ENCODE measurements at regions not wholly inside any gene's neighbourhood (a gene's known extent, or its start where the extent isn't known, plus 50 kb on each side); places are given as distances from the start of the nearest gene placed in this dataset.
A peak's percentile ranks its signal among the peaks of the same experiment; 100 is the strongest.

DNA sequence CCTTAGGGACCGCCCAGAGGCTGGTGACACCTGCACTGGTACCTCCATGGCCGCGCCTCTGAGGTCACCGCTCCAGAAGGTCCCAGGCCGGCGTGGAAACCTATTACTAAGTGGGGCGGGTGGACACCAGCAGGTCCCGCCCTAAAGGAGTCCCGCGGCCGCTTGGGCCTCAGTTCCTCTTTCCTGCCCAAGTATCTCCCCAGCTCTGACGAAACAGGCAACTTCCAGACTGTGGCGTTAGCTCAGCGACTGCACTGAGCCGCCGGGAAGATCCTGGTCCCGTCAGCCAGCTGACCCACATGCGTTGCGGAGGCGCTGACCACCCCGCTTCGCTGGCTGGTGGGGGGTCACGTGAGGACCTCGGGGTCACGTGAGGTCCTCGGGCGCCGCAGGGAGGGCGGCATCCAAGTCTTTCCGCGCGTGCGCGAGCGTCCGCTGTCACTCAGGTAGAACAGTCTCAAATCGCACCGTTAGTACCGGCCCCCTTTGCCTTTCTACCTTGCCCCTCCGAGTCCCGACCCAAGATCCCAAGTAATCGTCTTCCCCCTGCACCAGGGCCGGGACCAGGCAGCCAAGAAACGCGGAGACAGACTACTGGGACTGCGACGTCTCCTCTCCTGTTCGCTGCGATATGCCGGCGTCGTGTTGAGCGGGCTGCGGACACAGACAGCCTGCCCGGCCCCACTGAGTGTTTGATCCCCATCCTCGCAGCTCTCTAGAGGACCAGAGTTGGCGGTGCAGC, 53.7 kb upstream of the KDM4C start:
- intact Hi-C loops (cut with micrococcal nuclease) = loop anchor here (1.0 kb wide), 2 partner anchors 23 to 53 kb away; partner anchors contain the start of gene KDM4C
- DNase-seq = peak; percentile 96
- Mint-ChIP-seq H3K27me3 (peaks cover 2% of the 10 kb centered on the region), H3K4me1 (peaks cover 16% of the 10 kb centered on the region), H3K27ac (peak overlapping the region; percentile 87), H3K9me3 (peaks cover 4% of the 10 kb centered on the region), H3K4me3 (peak overlapping the region; percentile 87), H3K36me3 (ENCODE audit: low read depth) (no peaks in the 10 kb centered on the region)

DNA sequence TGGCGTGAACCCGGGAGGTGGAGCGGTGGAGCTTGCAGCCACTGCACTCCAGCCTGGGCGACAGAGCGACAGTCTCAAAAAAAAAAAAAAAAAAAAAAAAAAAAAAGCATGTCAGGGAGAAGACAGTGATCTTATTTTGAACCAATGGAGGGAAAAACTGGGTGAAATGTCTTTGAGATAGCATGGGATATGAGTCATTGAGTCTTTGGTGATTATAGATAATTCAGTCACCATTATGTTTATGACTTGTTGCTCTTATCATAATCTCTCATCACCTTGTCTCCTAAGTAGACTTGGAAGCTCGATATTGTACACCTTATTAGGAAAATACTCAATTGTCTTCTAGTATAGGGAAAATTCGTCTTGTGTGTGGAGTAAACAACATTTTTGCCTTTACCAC, 55.1 kb upstream of the KDM4C start:
- no peaks in the 10 kb centered on the region for H3K36me3 Mint-ChIP-seq (ENCODE audit: low read depth)
- intact Hi-C loops (cut with micrococcal nuclease) = no loop called here
- DNase-seq = no peak

DNA sequence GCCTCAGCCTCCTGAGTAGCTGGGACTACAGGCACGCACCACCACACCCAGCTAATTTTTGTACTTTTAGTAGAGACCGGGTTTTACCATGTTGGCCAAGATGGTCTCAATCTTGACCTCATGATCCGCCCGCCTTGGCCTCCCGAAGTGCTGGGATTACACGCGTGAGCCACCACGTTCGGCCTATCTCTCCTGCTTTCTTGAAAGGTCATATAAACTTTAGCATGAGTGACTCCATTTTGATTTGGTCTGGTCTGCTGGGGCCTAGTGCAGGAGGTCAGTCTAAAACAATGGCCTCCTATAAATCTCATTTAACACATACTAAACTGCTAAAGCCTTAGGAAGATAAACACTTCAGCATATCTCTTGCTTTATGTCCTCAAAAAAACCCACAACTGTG, 50.6 kb upstream of the GLDC start:
- Mint-ChIP-seq H3K36me3 (ENCODE audit: low read depth) (no peaks in the 10 kb centered on the region), H3K27ac (no peak overlapping the region), H3K4me1 (no peaks in the 10 kb centered on the region), H3K4me3 (no peak overlapping the region), H3K9me3 (no peaks in the 10 kb centered on the region), H3K27me3 (peaks cover 2% of the 10 kb centered on the region)
- no peak for DNase-seq
- intact Hi-C loops (cut with micrococcal nuclease) = no loop called here

More for the DNA sequence above, 55.1 kb upstream of the KDM4C start:
- Mint-ChIP-seq H3K4me1 (peaks cover 16% of the 10 kb centered on the region), H3K4me3 (peak overlapping the region; percentile 87), H3K27me3 (peaks cover 2% of the 10 kb centered on the region), H3K27ac (peak overlapping the region; percentile 76), H3K9me3 (no peaks in the 10 kb centered on the region)

GRCh38 chr9:6695121-6695814, 49.7 kb upstream of the GLDC start:
- Mint-ChIP-seq H3K4me1 (no peaks in the 10 kb centered on the region), H3K27me3 (peaks cover 2% of the 10 kb centered on the region), H3K9me3 (no peaks in the 10 kb centered on the region), H3K36me3 (ENCODE audit: low read depth) (no peaks in the 10 kb centered on the region), H3K4me3 (no peak overlapping the region), H3K27ac (no peak overlapping the region)
- DNase-seq = no peak
- intact Hi-C loops (cut with micrococcal nuclease) = no loop called here
